Uterus (tissue), 3 donors: ENCODE measurements at regions not wholly inside any gene's neighbourhood (a gene's known extent, or its start where the extent isn't known, plus 50 kb on each side); places are given as distances from the start of the nearest gene placed in this dataset.

Experiments used
- DNase-seq, 2 donors: peaks; one replicate each; pipeline ENCODE4 v3.0.0-alpha.2; 2019 to 2020
- H3K27ac ChIP-seq, 2 donors: fragments of 200-600 bp; sonication (generic); 1 replicate in 1 of 2; 2 replicates in 1 of 2; pipeline ENCODE4 v1.5.1; 2016 to 2018
- H3K27me3 ChIP-seq, 2 donors: fragments of 200-600 bp; sonication (generic); one replicate each; pipeline ENCODE4 v1.5.1; 2018 to 2019; ENCODE audit warnings: control low read depth in 1 of 2
- H3K36me3 ChIP-seq, 2 donors: fragments of 200-600 bp; sonication (generic); one replicate each; pipeline ENCODE4 v1.5.1; 2019; ENCODE audit warnings: control low read depth in 1 of 2
- H3K4me1 ChIP-seq, 2 donors: fragments of 200-600 bp; sonication (generic); one replicate each; pipeline ENCODE4 v1.5.1; 2018 to 2019; ENCODE audit warnings: control low read depth in 1 of 2
- H3K4me3 ChIP-seq, 2 donors: fragments of 200-600 bp; sonication (generic); 1 replicate in 1 of 2; 2 replicates in 1 of 2; pipeline ENCODE4 v1.5.1; 2018 to 2019; ENCODE audit warnings: mild to moderate bottlenecking in 1 of 2
- H3K9me3 ChIP-seq, 2 donors: fragments of 200-600 bp; sonication (generic); one replicate each; pipeline ENCODE4 v1.5.1; 2019; ENCODE audit warnings: control low read depth in 1 of 2
- POLR2A ChIP-seq, 2 donors: fragments of 450-650 bp; IDR thresholded peaks; one replicate each; pipeline ENCODE4 v1.6.1; 2016; ENCODE audit warnings: antibody characterized with exemption in 2 of 2, mild to moderate bottlenecking in 1 of 2, moderate library complexity in 1 of 2
- intact Hi-C: fragments of 100-400 bp; cut with DNase I; formaldehyde crosslinking; loops from one replicate; pipeline ENCODE4 v1.15.1; 2023; ENCODE audit warnings: low total_unique reads
- TF ChIP-seq, protein P1 (sequence below), 4 experiments: fragments of 200-600 bp in 2 of 4; fragments of 450-650 bp in 2 of 4; sonication (generic) in 2 of 4; IDR thresholded peaks; one replicate each; pipeline ENCODE4 v1.5.1; 2016 to 2019; ENCODE audit warnings: antibody characterized with exemption in 4 of 4, mild to moderate bottlenecking in 2 of 4, moderate library complexity in 1 of 4
- donor health status: DM: yes; HTN: yes; CAD: no.

DNA sequence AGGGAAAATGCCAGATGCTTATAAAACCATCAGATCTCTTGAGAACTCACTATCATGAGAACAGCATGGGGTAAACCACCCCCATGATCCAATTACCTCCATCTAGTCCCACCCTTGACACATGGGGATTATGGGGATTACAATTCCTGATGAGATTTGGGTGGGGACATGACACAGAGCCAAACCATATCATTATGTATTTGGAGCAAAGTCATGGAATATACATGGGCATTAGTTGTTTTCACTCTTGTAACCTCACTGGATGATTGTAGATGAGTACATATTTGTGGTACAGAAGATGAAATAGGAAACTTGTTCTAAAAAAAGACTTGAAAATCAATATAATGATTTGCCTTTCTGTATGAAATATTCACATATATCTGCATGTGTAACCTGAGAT, 674.5 kb upstream of the BOD1L1 start:
- Histone ChIP-seq H3K36me3 (no peaks in the 10 kb centered on the region), H3K27ac (no peak overlapping the region), H3K4me3 (no peak overlapping the region), H3K4me1 (no peaks in the 10 kb centered on the region), H3K27me3 (no peaks in the 10 kb centered on the region), H3K9me3 (no peaks in the 10 kb centered on the region)
- DNase-seq: no peak
- intact Hi-C loops: no loop called here
- TF ChIP-seq, protein P1, sequence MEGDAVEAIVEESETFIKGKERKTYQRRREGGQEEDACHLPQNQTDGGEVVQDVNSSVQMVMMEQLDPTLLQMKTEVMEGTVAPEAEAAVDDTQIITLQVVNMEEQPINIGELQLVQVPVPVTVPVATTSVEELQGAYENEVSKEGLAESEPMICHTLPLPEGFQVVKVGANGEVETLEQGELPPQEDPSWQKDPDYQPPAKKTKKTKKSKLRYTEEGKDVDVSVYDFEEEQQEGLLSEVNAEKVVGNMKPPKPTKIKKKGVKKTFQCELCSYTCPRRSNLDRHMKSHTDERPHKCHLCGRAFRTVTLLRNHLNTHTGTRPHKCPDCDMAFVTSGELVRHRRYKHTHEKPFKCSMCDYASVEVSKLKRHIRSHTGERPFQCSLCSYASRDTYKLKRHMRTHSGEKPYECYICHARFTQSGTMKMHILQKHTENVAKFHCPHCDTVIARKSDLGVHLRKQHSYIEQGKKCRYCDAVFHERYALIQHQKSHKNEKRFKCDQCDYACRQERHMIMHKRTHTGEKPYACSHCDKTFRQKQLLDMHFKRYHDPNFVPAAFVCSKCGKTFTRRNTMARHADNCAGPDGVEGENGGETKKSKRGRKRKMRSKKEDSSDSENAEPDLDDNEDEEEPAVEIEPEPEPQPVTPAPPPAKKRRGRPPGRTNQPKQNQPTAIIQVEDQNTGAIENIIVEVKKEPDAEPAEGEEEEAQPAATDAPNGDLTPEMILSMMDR (IDR thresholded peaks at IDR 0.05): no peak
- no peak for TF ChIP-seq POLR2A (IDR thresholded peaks at IDR 0.05)

DNA sequence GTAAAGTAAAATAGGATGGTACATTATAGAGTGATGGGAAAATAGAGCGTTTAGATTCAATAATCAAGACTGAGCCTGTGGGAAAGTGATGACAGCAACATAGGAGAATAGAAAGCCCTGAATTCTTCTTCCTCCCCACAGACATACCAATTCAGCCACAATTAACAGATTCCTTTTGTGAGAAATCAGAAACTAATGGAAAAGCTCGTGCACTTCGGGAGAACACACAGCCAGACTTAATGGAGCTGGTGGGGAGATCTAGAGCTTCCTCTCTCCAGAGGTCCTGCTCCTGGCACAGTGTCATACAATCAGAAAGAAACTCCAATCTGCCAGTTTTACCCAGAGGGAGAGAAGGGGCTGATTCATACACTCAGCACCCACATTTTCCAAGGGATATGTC, 676.3 kb upstream of the BOD1L1 start:
- TF ChIP-seq, protein P1 (IDR thresholded peaks at IDR 0.05): no peak
- no peak for TF ChIP-seq POLR2A (IDR thresholded peaks at IDR 0.05)
- no peaks in the 10 kb centered on the region for H3K4me1 ChIP-seq
- no peaks in the 10 kb centered on the region for H3K27me3 ChIP-seq
- no peaks in the 10 kb centered on the region for H3K9me3 ChIP-seq
- intact Hi-C loops: no loop called here
- no peak for DNase-seq
- H3K4me3 ChIP-seq: no peak overlapping the region
- no peaks in the 10 kb centered on the region for H3K36me3 ChIP-seq
- H3K27ac ChIP-seq: no peak overlapping the region

DNA sequence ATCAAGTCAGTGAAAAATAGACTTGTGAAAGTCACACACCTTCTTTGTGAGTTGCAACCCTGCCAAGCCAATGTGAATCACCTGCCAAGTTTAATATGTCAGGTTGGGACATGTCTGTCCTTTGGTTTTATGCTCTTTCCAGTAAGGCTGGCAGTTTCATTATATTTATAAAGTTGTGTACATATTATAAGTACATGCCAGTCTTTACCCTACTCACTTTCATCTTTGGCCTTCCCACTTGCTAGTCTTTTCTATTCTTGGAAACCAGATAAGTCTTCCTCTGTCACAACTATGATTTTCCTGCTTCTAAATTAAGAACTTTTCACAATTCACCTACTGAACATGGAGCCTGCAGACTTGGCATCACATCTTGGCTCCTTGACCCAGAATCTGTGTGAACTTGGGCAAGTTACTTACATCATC, 680.7 kb upstream of the BOD1L1 start:
- intact Hi-C loops: no loop called here
- TF ChIP-seq, protein P1 (IDR thresholded peaks at IDR 0.05): no peak
- TF ChIP-seq POLR2A (IDR thresholded peaks at IDR 0.05): no peak
- Histone ChIP-seq H3K4me1 (no peaks in the 10 kb centered on the region), H3K27me3 (no peaks in the 10 kb centered on the region), H3K9me3 (no peaks in the 10 kb centered on the region), H3K27ac (no peak overlapping the region), H3K4me3 (no peak overlapping the region), H3K36me3 (no peaks in the 10 kb centered on the region)
- no peak for DNase-seq

DNA sequence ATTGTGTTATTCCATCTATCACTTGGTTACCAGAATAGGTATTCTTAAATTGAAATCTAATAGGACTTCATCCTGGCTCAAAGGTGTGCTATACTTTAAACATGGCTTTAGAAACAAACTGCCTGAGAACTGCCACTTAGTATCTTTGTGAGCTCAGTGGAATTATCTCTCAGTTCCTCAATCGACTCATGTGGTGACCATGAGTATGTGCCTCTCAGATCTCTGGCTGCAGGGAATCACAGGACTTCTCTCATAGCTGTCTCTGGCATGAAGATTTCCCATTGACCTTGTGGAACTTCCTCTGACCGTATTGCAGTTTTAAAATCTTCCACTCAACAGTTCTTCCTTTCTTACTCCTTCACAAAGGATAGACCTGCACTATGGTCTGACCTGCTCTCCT, 681.9 kb upstream of the BOD1L1 start:
- intact Hi-C loops: no loop called here
- H3K27me3 ChIP-seq: no peaks in the 10 kb centered on the region
- no peak overlapping the region for H3K4me3 ChIP-seq
- H3K27ac ChIP-seq: no peak overlapping the region
- no peaks in the 10 kb centered on the region for H3K4me1 ChIP-seq
- DNase-seq: no peak
- TF ChIP-seq POLR2A (IDR thresholded peaks at IDR 0.05): no peak
- TF ChIP-seq, protein P1 (IDR thresholded peaks at IDR 0.05): no peak
- H3K36me3 ChIP-seq: no peaks in the 10 kb centered on the region
- no peaks in the 10 kb centered on the region for H3K9me3 ChIP-seq

DNA sequence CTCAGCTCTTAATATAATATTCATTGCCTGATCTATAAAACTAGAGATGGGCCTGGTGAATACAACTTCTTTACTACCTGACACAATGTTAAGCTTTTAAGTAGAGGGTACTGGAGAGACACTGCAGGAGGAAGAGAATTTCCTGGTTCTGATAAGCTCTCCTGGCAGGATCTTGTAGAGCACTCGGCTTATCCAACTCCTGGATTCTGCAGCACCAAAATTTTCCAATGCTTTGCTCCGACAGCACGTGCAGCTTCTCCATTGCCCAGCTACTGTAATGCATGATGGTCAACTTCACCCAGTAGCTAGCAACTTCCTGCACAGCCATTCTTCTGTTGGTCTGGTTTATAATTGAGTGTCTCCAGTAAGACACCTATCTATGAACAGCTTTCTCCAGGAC, 686.2 kb upstream of the BOD1L1 start:
- TF ChIP-seq, protein P1 (IDR thresholded peaks at IDR 0.05): no peak
- TF ChIP-seq POLR2A (IDR thresholded peaks at IDR 0.05): no peak
- H3K4me3 ChIP-seq: no peak overlapping the region
- H3K4me1 ChIP-seq: no peaks in the 10 kb centered on the region
- no peak for DNase-seq
- H3K36me3 ChIP-seq: no peaks in the 10 kb centered on the region
- H3K27ac ChIP-seq: no peak overlapping the region
- intact Hi-C loops: no loop called here
- no peaks in the 10 kb centered on the region for H3K9me3 ChIP-seq
- H3K27me3 ChIP-seq: no peaks in the 10 kb centered on the region
